ENCODE measurements at regions not wholly inside any gene's neighbourhood (a gene's known extent, or its start where the extent isn't known, plus 50 kb on each side); places are given as distances from the start of the nearest gene placed in this dataset.

- no peaks in the 10 kb centered on the region for H3K9me3 ChIP-seq
- TF ChIP-seq CTCF (IDR thresholded peaks at IDR 0.05) (no peak), EP300 (IDR thresholded peaks at IDR 0.05) (no peak), POLR2AphosphoS5 (IDR thresholded peaks at IDR 0.05) (no peak), POLR2A (IDR thresholded peaks at IDR 0.05) (no peak)
- no peak overlapping the region for H3K4me3 ChIP-seq
- peaks cover 0 to 74% (median 68%) of the 10 kb centered on the region in 4 donors for H3K4me1 ChIP-seq
- DNase-seq: no peak
- no peaks in the 10 kb centered on the region for H3K27me3 ChIP-seq
- no peak overlapping the region for H3K27ac ChIP-seq
- H3K36me3 ChIP-seq: no peaks in the 10 kb centered on the region
- intact Hi-C loops (cut with DNase I): no loop called here
- WGBS, 2 donors: 80 to 86% methylated on average over 3 of the region's 3 CpGs
These were observed 77.6 kb downstream of the PITPNM2 start for GRCh38 chr12:123073292-123073691.

GRCh38 chr12:123071857-123072256 is 79.0 kb downstream of the PITPNM2 start:
- TF ChIP-seq POLR2AphosphoS5 (IDR thresholded peaks at IDR 0.05): no peak
- no peak for TF ChIP-seq CTCF (IDR thresholded peaks at IDR 0.05)
- no peak for TF ChIP-seq EP300 (IDR thresholded peaks at IDR 0.05)
- no peak for TF ChIP-seq POLR2A (IDR thresholded peaks at IDR 0.05)
- WGBS, 2 donors: 81 to 87% methylated on average over 5 of the region's 5 CpGs
- H3K36me3 ChIP-seq: no peaks in the 10 kb centered on the region
- DNase-seq: no peak
- H3K9me3 ChIP-seq: no peaks in the 10 kb centered on the region
- peaks cover 0 to 67% (median 58%) of the 10 kb centered on the region in 4 donors for H3K4me1 ChIP-seq
- no peaks in the 10 kb centered on the region for H3K27me3 ChIP-seq
- intact Hi-C loops (cut with DNase I): no loop called here
- H3K27ac ChIP-seq: peak overlapping the region in 3 of 4 donors; percentile 32 to 66 (median 33)
- no peak overlapping the region for H3K4me3 ChIP-seq

GRCh38 chr12:123071099-123071800 is 79.6 kb downstream of the PITPNM2 start:
- Histone ChIP-seq H3K27me3 (no peaks in the 10 kb centered on the region), H3K4me1 (peaks cover 0 to 67% (median 57%) of the 10 kb centered on the region in 4 donors), H3K27ac (peak overlapping the region; percentile 32 to 66 (median 34)), H3K9me3 (no peaks in the 10 kb centered on the region), H3K4me3 (no peak overlapping the region), H3K36me3 (no peaks in the 10 kb centered on the region)
- TF ChIP-seq CTCF (IDR thresholded peaks at IDR 0.05) (no peak), EP300 (IDR thresholded peaks at IDR 0.05) (no peak), POLR2A (IDR thresholded peaks at IDR 0.05) (no peak), POLR2AphosphoS5 (IDR thresholded peaks at IDR 0.05) (peak in 1 of 4 donors; percentile 48)
- DNase-seq: peak; percentile 89
- WGBS, 2 donors: 71 to 82% methylated on average over 14 of the region's 14 CpGs
- intact Hi-C loops (cut with DNase I): no loop called here

GRCh38 chr12:123070267-123071081 is 80.4 kb downstream of the PITPNM2 start:
- no peak overlapping the region for H3K4me3 ChIP-seq
- intact Hi-C loops (cut with DNase I): no loop called here
- no peaks in the 10 kb centered on the region for H3K36me3 ChIP-seq
- peaks cover 0 to 67% (median 57%) of the 10 kb centered on the region in 4 donors for H3K4me1 ChIP-seq
- H3K27me3 ChIP-seq: no peaks in the 10 kb centered on the region
- WGBS, 2 donors: 82 to 88% methylated on average over 14 of the region's 14 CpGs
- peak overlapping the region; percentile 32 to 66 (median 34) for H3K27ac ChIP-seq
- no peaks in the 10 kb centered on the region for H3K9me3 ChIP-seq
- no peak for DNase-seq
- TF ChIP-seq POLR2AphosphoS5 (IDR thresholded peaks at IDR 0.05) (no peak), EP300 (IDR thresholded peaks at IDR 0.05) (no peak), POLR2A (IDR thresholded peaks at IDR 0.05) (no peak), CTCF (IDR thresholded peaks at IDR 0.05) (no peak)
